ENCODE measurements at regions not wholly inside any gene's neighbourhood (a gene's known extent, or its start where the extent isn't known, plus 50 kb on each side); places are given as distances from the start of the nearest gene placed in this dataset.

DNA sequence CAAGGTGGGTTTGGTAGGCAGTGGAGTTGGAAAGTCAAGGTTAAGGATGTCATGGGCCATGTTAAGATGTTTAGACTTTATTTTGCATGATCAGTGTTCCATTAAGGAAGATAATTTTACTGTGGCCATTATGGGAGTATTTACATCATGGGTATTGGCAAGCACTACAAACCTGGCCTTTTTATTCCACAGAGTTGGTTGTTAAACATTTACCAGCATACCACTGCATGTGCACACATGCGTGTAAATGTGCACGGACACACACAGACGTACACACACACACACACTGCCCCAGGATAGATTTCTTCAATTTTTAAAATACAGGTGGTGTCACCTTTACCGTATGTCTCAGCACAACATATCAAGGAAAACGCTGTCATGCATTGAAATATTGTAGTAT, 51.4 kb upstream of the ITGA6 start:
- TF ChIP-seq EZH2 (IDR thresholded peaks at IDR 0.05; ENCODE audit: borderline replicate concordance, low read depth, low read length, severe bottlenecking) = no peak
- TF ChIP-seq, protein P1, sequence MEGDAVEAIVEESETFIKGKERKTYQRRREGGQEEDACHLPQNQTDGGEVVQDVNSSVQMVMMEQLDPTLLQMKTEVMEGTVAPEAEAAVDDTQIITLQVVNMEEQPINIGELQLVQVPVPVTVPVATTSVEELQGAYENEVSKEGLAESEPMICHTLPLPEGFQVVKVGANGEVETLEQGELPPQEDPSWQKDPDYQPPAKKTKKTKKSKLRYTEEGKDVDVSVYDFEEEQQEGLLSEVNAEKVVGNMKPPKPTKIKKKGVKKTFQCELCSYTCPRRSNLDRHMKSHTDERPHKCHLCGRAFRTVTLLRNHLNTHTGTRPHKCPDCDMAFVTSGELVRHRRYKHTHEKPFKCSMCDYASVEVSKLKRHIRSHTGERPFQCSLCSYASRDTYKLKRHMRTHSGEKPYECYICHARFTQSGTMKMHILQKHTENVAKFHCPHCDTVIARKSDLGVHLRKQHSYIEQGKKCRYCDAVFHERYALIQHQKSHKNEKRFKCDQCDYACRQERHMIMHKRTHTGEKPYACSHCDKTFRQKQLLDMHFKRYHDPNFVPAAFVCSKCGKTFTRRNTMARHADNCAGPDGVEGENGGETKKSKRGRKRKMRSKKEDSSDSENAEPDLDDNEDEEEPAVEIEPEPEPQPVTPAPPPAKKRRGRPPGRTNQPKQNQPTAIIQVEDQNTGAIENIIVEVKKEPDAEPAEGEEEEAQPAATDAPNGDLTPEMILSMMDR (IDR thresholded peaks at IDR 0.05; ENCODE audit: borderline replicate concordance, extremely low read depth, low read length, poor library complexity, severe bottlenecking) = no peak
- DNase-seq (no peak), ATAC-seq (ENCODE audit: insufficient read depth, low read depth) (no peak)
- H3K4me1 ChIP-seq (ENCODE audit: insufficient read depth, low read length) = peaks cover 3% of the 10 kb centered on the region; the same call in 1 of the 2 replicates
- H3K4me2 ChIP-seq (ENCODE audit: insufficient read depth, low read length) = no peak overlapping the region
- no peak overlapping the region for H3K4me3 ChIP-seq (ENCODE audit: low read depth in 1 of 2, low read length in 2 of 2)
- no peak overlapping the region for H3K27ac ChIP-seq (ENCODE audit: low read length)
- H3K27me3 ChIP-seq (ENCODE audit: insufficient read depth, low read length, poor library complexity) = no peaks in the 10 kb centered on the region
- H2AFZ ChIP-seq (ENCODE audit: low read depth, low read length) = no peak overlapping the region
- H4K20me1 ChIP-seq (ENCODE audit: insufficient read depth, low read length) = no peaks in the 10 kb centered on the region
- peaks cover 5% of the 10 kb centered on the region for H3K9me3 ChIP-seq (ENCODE audit: insufficient read depth, low read length, severe bottlenecking)
- no peaks in the 10 kb centered on the region for H3K79me2 ChIP-seq (ENCODE audit: insufficient read depth, low read length)
- no peak overlapping the region for H3K9ac ChIP-seq (ENCODE audit: low read depth, low read length)
- no peaks in the 10 kb centered on the region for H3K36me3 ChIP-seq (ENCODE audit: insufficient read depth, low read length)

DNA sequence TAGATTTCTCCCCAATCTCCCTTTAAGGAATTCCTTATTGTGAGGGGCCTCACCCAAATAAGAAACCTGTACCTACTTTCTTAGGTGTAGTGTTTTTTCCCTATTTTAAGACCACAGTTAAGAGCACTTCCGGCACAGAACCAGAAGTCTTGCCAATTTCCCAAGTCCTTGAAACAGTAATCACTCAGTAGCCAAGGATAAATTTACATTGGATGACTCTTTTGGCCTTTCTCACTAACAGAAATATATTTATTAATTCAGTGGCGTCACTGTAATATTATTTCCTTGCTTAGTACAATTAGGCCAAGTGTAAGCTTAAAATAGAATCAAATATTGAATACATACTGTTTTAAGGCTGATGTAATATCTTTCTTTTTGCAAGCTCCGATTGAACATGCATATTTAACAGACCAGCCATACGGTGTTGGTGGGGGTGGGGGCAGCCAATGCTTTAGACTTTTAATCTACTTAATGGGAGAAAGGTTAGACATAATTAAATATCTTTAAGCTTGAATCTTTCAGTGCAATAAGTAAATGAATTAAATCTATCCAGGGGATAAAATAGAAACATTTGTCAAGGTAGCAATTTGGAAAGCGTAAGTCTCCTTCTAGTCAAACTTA, 50.8 kb upstream of the ITGA6 start:
- ATAC-seq (ENCODE audit: insufficient read depth, low read depth) (no peak), DNase-seq (no peak)
- TF ChIP-seq EZH2 (IDR thresholded peaks at IDR 0.05; ENCODE audit: borderline replicate concordance, low read depth, low read length, severe bottlenecking) = no peak
- TF ChIP-seq, protein P1 (IDR thresholded peaks at IDR 0.05; ENCODE audit: borderline replicate concordance, extremely low read depth, low read length, poor library complexity, severe bottlenecking) = no peak
- Histone ChIP-seq H4K20me1 (ENCODE audit: insufficient read depth, low read length) (no peaks in the 10 kb centered on the region), H3K9me3 (ENCODE audit: insufficient read depth, low read length, severe bottlenecking) (peaks cover 5% of the 10 kb centered on the region), H3K4me3 (ENCODE audit: low read depth in 1 of 2, low read length in 2 of 2) (no peak overlapping the region), H3K27me3 (ENCODE audit: insufficient read depth, low read length, poor library complexity) (no peaks in the 10 kb centered on the region), H3K4me1 (ENCODE audit: insufficient read depth, low read length) (no peaks in the 10 kb centered on the region), H3K79me2 (ENCODE audit: insufficient read depth, low read length) (no peaks in the 10 kb centered on the region), H3K27ac (ENCODE audit: low read length) (no peak overlapping the region), H2AFZ (ENCODE audit: low read depth, low read length) (no peak overlapping the region), H3K4me2 (ENCODE audit: insufficient read depth, low read length) (no peak overlapping the region), H3K36me3 (ENCODE audit: insufficient read depth, low read length) (no peaks in the 10 kb centered on the region), H3K9ac (ENCODE audit: low read depth, low read length) (no peak overlapping the region)

DNA sequence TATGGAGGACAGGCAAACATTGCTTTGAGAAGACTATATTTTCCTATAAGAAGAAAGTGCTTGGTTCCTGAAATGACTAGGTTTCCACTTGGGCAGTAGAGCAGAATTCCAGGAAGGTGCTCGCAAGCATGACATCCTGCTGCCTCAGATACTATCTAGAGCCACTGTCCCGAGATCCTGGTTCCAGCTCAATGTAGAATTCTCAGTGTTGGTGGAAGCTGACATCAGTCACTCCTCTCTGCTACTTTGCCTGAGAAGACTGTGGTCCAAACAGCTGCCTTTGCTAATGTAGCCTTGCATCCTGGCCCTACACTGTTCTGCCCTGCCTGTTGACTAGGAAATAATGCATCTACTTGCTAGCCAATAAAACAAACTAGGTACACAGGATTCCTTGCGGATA, 50.0 kb upstream of the ITGA6 start:
- Histone ChIP-seq H3K79me2 (ENCODE audit: insufficient read depth, low read length) (no peaks in the 10 kb centered on the region), H3K9me3 (ENCODE audit: insufficient read depth, low read length, severe bottlenecking) (peaks cover 5% of the 10 kb centered on the region), H4K20me1 (ENCODE audit: insufficient read depth, low read length) (no peaks in the 10 kb centered on the region), H3K36me3 (ENCODE audit: insufficient read depth, low read length) (no peaks in the 10 kb centered on the region), H3K4me1 (ENCODE audit: insufficient read depth, low read length) (no peaks in the 10 kb centered on the region), H3K9ac (ENCODE audit: low read depth, low read length) (no peak overlapping the region), H3K27me3 (ENCODE audit: insufficient read depth, low read length, poor library complexity) (no peaks in the 10 kb centered on the region), H3K27ac (ENCODE audit: low read length) (no peak overlapping the region), H3K4me3 (ENCODE audit: low read depth in 1 of 2, low read length in 2 of 2) (no peak overlapping the region), H2AFZ (ENCODE audit: low read depth, low read length) (no peak overlapping the region), H3K4me2 (ENCODE audit: insufficient read depth, low read length) (no peak overlapping the region)
- TF ChIP-seq, protein P1 (IDR thresholded peaks at IDR 0.05; ENCODE audit: borderline replicate concordance, extremely low read depth, low read length, poor library complexity, severe bottlenecking) = no peak
- no peak for TF ChIP-seq EZH2 (IDR thresholded peaks at IDR 0.05; ENCODE audit: borderline replicate concordance, low read depth, low read length, severe bottlenecking)
- ATAC-seq (ENCODE audit: insufficient read depth, low read depth) (no peak), DNase-seq (no peak)
